T-cell (primary cell): ENCODE measurements at regions not wholly inside any gene's neighbourhood (a gene's known extent, or its start where the extent isn't known, plus 50 kb on each side); places are given as distances from the start of the nearest gene placed in this dataset.

Experiments used
- ATAC-seq, 4 experiments: fragments of 200-7000 bp in 3 of 4; fragments of 150-1000 bp in 1 of 4; cut with Tn5 transposase; replicated peaks in 1 of 4; 1 replicate in 3 of 4; 2 replicates in 1 of 4; pipeline ENCODE4 v1.10.0; 2021; ENCODE audit warnings: moderate library complexity in 3 of 4, mild to moderate bottlenecking in 2 of 4, moderate number of reproducible peaks in 1 of 4
- CTCF ChIA-PET, 2 donors: fragments of 300-600 bp; sonication (Branson Sonifier 250); formaldehyde crosslinking; loops; one replicate each; lab custom pipeline; 2022; ENCODE audit warnings: antibody characterized with exemption in 2 of 2; lab: Charles Lee
- POLR2A ChIA-PET, 2 donors: fragments of 300-600 bp; sonication (Branson Sonifier 250); formaldehyde crosslinking; loops; one replicate each; lab custom pipeline; 2022; ENCODE audit warnings: antibody characterized with exemption in 2 of 2; lab: Charles Lee
- DNase-seq, 35 experiments: peaks; one replicate each; pipeline versions ENCODE4 v3.0.0 to v3.0.0-alpha.2; 2013 to 2023
- H3K27ac ChIP-seq: one replicate; pipeline ENCODE4 v1.5.1; 2013; ENCODE audit warnings: low read length
- H3K27me3 ChIP-seq, 2 experiments: replicated peaks in 1 of 2; 1 replicate in 1 of 2; 2 replicates in 1 of 2; pipeline versions ENCODE4 v1.6.1 to v1.7.0; 2013; ENCODE audit warnings: low read length in 1 of 2, mixed read lengths in 1 of 2; ENCODE audit not compliant: control insufficient read depth in 2 of 2, insufficient read depth in 2 of 2; ENCODE audit errors: extremely low read depth in 1 of 2
- H3K36me3 ChIP-seq, 2 donors: 1 replicate in 1 of 2; 2 replicates in 1 of 2; pipeline versions ENCODE4 v1.6.1 to v1.7.0; 2013; ENCODE audit warnings: low read length in 1 of 2; ENCODE audit not compliant: control insufficient read depth in 2 of 2, insufficient read depth in 1 of 2; ENCODE audit errors: extremely low read depth in 1 of 2
- H3K4me1 ChIP-seq, 2 experiments: 1 replicate in 1 of 2; 2 replicates in 1 of 2; pipeline versions ENCODE4 v1.6.1 to v1.7.0; 2013; ENCODE audit warnings: low read length in 2 of 2, mixed read lengths in 1 of 2; ENCODE audit not compliant: insufficient read depth in 2 of 2, control insufficient read depth in 1 of 2; ENCODE audit errors: extremely low read depth in 1 of 2
- H3K4me3 ChIP-seq, 2 donors: 1 replicate in 1 of 2; 2 replicates in 1 of 2; pipeline versions ENCODE4 v1.5.1 to v1.7.0; 2013; ENCODE audit warnings: mild to moderate bottlenecking in 2 of 2, low read length in 1 of 2, moderate library complexity in 1 of 2; ENCODE audit not compliant: control insufficient read depth in 1 of 2; ENCODE audit errors: extremely low read depth in 1 of 2
- H3K9me3 ChIP-seq: 2 replicates; pipeline ENCODE4 v1.7.0; 2013
- H3K27ac Mint-ChIP-seq, 2 donors: one replicate each; pipeline ENCODE4 v1.8.0; 2020 to 2021; ENCODE audit warnings: mild to moderate bottlenecking in 2 of 2, mixed read lengths in 2 of 2
- H3K27me3 Mint-ChIP-seq, 2 donors: one replicate each; pipeline ENCODE4 v1.8.0; 2021 to 2022; ENCODE audit warnings: mixed read lengths in 2 of 2
- H3K36me3 Mint-ChIP-seq: one replicate; pipeline ENCODE4 v1.8.0; 2021; ENCODE audit warnings: mixed read lengths
- H3K4me1 Mint-ChIP-seq, 3 donors: one replicate each; pipeline ENCODE4 v1.8.0; 2020 to 2022; ENCODE audit warnings: mixed read lengths in 3 of 3, mild to moderate bottlenecking in 1 of 3
- H3K4me3 Mint-ChIP-seq, 3 donors: one replicate each; pipeline ENCODE4 v1.8.0; 2020 to 2022; ENCODE audit warnings: mild to moderate bottlenecking in 3 of 3, mixed read lengths in 3 of 3, moderate library complexity in 3 of 3
- H3K9me3 Mint-ChIP-seq, 3 donors: one replicate each; pipeline ENCODE4 v1.8.0; 2020 to 2022; ENCODE audit warnings: mixed read lengths in 3 of 3
- WGBS: methylation state at CpG from one replicate; pipeline ENCODE4 v1.1.5; 2013; ENCODE audit warnings: missing lambda C conversion rate; ENCODE audit not compliant: insufficient coverage; 5-methylcytosine and 5-hydroxymethylcytosine counted together

GRCh38 chr12:125300249-125300648, 235.0 kb downstream of the AACS start:
- H3K9me3 Mint-ChIP-seq, result no peaks in the 10 kb centered on the region
- no peak overlapping the region for H3K27ac ChIP-seq
- H3K36me3 Mint-ChIP-seq, result no peaks in the 10 kb centered on the region
- H3K4me1 Mint-ChIP-seq, result no peaks in the 10 kb centered on the region
- no peak overlapping the region for H3K27ac Mint-ChIP-seq
- peaks cover 12 to 22% of the 10 kb centered on the region in 2 donors for H3K27me3 Mint-ChIP-seq
- ATAC-seq (no peak), DNase-seq (no peak)
- H3K4me3 Mint-ChIP-seq, result no peak overlapping the region
- CTCF ChIA-PET, result no interaction called here
- no peaks in the 10 kb centered on the region for H3K36me3 ChIP-seq
- H3K4me3 ChIP-seq, result no peak overlapping the region
- no peaks in the 10 kb centered on the region for H3K9me3 ChIP-seq
- POLR2A ChIA-PET, result no interaction called here
- WGBS, result 61% methylated on average over 3 of the region's 3 CpGs
- H3K4me1 ChIP-seq, result no peaks in the 10 kb centered on the region
- peaks cover 0 to 16% of the 10 kb centered on the region in 2 experiments for H3K27me3 ChIP-seq

GRCh38 chr12:125303337-125303736, 238.1 kb downstream of the AACS start:
- Mint-ChIP-seq H3K27ac (no peak overlapping the region), H3K27me3 (peaks cover 9 to 15% of the 10 kb centered on the region in 2 donors), H3K36me3 (no peaks in the 10 kb centered on the region), H3K9me3 (no peaks in the 10 kb centered on the region), H3K4me3 (no peak overlapping the region), H3K4me1 (no peaks in the 10 kb centered on the region)
- no peaks in the 10 kb centered on the region for H3K36me3 ChIP-seq
- H3K4me1 ChIP-seq, result no peaks in the 10 kb centered on the region
- H3K27me3 ChIP-seq, result peaks cover 0 to 3% of the 10 kb centered on the region in 2 experiments
- ATAC-seq, result no peak
- ChIA-PET CTCF (no interaction called here), POLR2A (no interaction called here)
- no peak overlapping the region for H3K4me3 ChIP-seq
- H3K27ac ChIP-seq, result no peak overlapping the region
- DNase-seq, result no peak
- no CpG with 5 or more reads among the region's 2 CpGs for WGBS
- no peaks in the 10 kb centered on the region for H3K9me3 ChIP-seq

GRCh38 chr12:125304029-125304428, 238.8 kb downstream of the AACS start:
- Histone ChIP-seq H3K4me3 (no peak overlapping the region), H3K27ac (no peak overlapping the region), H3K36me3 (no peaks in the 10 kb centered on the region), H3K27me3 (peaks cover 0 to 3% of the 10 kb centered on the region in 2 experiments), H3K4me1 (no peaks in the 10 kb centered on the region), H3K9me3 (no peaks in the 10 kb centered on the region)
- ChIA-PET POLR2A (no interaction called here), CTCF (no interaction called here)
- ATAC-seq, result no peak
- Mint-ChIP-seq H3K27me3 (peaks cover 9 to 15% of the 10 kb centered on the region in 2 donors), H3K9me3 (peaks cover 0 to 2% (median 0%) of the 10 kb centered on the region in 3 donors), H3K27ac (no peak overlapping the region), H3K4me1 (no peaks in the 10 kb centered on the region), H3K4me3 (no peak overlapping the region), H3K36me3 (no peaks in the 10 kb centered on the region)
- no peak for DNase-seq
- WGBS, result 94% methylated on average over 5 of the region's 10 CpGs

DNA sequence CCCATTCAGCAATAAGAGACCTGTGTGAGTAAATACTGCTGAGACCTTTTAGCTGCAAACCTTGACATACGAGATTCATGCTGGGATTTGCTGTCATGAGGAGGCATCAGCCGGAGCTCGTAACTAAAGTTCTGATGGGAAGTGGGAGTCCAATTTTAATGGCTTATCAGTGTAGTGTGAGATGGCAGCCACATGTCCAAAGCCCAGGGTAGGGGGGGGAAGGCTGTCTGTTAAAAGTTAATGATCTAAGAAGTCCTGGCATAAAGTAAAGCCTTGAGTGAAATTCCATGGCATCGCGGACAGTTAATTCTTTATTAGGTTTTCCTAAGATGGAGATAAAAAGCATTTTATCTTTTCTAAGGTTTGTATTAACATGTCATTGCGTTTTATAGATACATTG, 240.0 kb downstream of the AACS start:
- 84% methylated on average over 5 of the region's 6 CpGs for whole genome bisulfite sequencing
- Histone ChIP-seq H3K27ac (no peak overlapping the region), H3K27me3 (peaks cover 0 to 7% of the 10 kb centered on the region in 2 experiments), H3K9me3 (no peaks in the 10 kb centered on the region), H3K4me1 (no peaks in the 10 kb centered on the region), H3K36me3 (no peaks in the 10 kb centered on the region), H3K4me3 (no peak overlapping the region)
- ChIA-PET POLR2A (no interaction called here), CTCF (no interaction called here)
- Mint-ChIP-seq H3K27ac (no peak overlapping the region), H3K4me3 (no peak overlapping the region), H3K9me3 (peaks cover 0 to 6% (median 2%) of the 10 kb centered on the region in 3 donors), H3K36me3 (no peaks in the 10 kb centered on the region), H3K27me3 (peaks cover 2 to 15% of the 10 kb centered on the region in 2 donors), H3K4me1 (no peaks in the 10 kb centered on the region)
- DNase-seq (no peak), ATAC-seq (no peak)

- H3K27me3 ChIP-seq, result peaks cover 0 to 6% of the 10 kb centered on the region in 2 experiments
- no peaks in the 10 kb centered on the region for H3K4me1 Mint-ChIP-seq
- H3K27ac ChIP-seq, result no peak overlapping the region
- ChIA-PET POLR2A (no interaction called here), CTCF (no interaction called here)
- peaks cover 7 to 20% of the 10 kb centered on the region in 2 donors for H3K27me3 Mint-ChIP-seq
- no peak overlapping the region for H3K27ac Mint-ChIP-seq
- H3K9me3 ChIP-seq, result no peaks in the 10 kb centered on the region
- 72% methylated on average over 4 of the region's 8 CpGs for WGBS
- H3K4me3 Mint-ChIP-seq, result no peak overlapping the region
- H3K36me3 ChIP-seq, result no peaks in the 10 kb centered on the region
- peaks cover 0 to 6% (median 2%) of the 10 kb centered on the region in 3 donors for H3K9me3 Mint-ChIP-seq
- DNase-seq (no peak), ATAC-seq (no peak)
- H3K4me3 ChIP-seq, result no peak overlapping the region
- no peaks in the 10 kb centered on the region for H3K36me3 Mint-ChIP-seq
- no peaks in the 10 kb centered on the region for H3K4me1 ChIP-seq
These were observed 245.2 kb downstream of the AACS start for GRCh38 chr12:125310461-125310860.

DNA sequence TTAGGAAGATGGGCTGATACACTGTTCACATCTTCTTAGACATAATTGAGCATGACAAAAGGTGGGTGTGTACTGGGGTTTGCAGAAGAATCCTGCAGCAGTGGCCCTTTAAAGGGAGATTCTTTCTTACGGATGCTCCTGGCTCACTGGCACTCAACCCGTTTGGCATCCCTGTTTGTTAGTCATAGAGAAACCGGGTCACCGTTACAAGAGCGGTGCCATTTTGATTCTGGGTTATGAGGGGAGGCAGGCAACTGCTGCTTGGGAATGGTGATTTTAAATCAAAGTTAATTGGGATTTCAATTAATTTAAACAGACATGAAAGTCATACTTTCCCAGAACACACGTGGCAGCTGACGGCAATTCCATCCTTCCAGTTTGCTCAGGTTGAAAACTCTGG, 245.8 kb downstream of the AACS start:
- no peak for ATAC-seq
- no peak overlapping the region for H3K27ac Mint-ChIP-seq
- ChIA-PET POLR2A (no interaction called here), CTCF (no interaction called here)
- peaks cover 11 to 17% of the 10 kb centered on the region in 2 donors for H3K27me3 Mint-ChIP-seq
- WGBS, result 84% methylated on average over 6 of the region's 7 CpGs
- Histone ChIP-seq H3K4me3 (no peak overlapping the region), H3K4me1 (no peaks in the 10 kb centered on the region), H3K27me3 (peaks cover 0 to 9% of the 10 kb centered on the region in 2 experiments), H3K27ac (no peak overlapping the region), H3K9me3 (no peaks in the 10 kb centered on the region), H3K36me3 (no peaks in the 10 kb centered on the region)
- no peak overlapping the region for H3K4me3 Mint-ChIP-seq
- no peak for DNase-seq
- H3K36me3 Mint-ChIP-seq, result no peaks in the 10 kb centered on the region
- H3K4me1 Mint-ChIP-seq, result no peaks in the 10 kb centered on the region
- H3K9me3 Mint-ChIP-seq, result peaks cover 0 to 6% (median 2%) of the 10 kb centered on the region in 3 donors

DNA sequence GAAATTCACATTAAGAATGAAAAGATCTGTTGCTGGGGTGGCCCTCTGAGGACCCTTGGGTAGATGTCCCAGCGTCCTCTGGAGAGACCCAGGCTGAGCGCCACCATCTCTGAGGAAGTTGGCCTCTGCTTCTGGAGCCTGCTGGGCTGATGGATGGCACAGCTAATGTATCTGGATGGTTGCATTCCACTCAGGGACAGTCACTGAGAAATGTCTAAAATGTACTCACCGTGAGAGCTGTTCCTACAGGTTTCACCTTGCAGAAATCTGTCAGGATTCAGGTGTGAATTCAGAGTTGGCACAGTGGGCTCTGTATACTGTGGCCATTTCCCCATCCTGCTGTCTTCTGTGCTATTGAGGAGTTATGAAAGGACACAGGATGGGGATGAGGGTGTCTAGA, 247.2 kb downstream of the AACS start:
- no peak overlapping the region for H3K27ac Mint-ChIP-seq
- peaks cover 0 to 6% (median 2%) of the 10 kb centered on the region in 3 donors for H3K9me3 Mint-ChIP-seq
- no peak overlapping the region for H3K4me3 Mint-ChIP-seq
- H3K27me3 Mint-ChIP-seq, result peaks cover 10 to 13% of the 10 kb centered on the region in 2 donors
- H3K36me3 Mint-ChIP-seq, result no peaks in the 10 kb centered on the region
- Histone ChIP-seq H3K36me3 (no peaks in the 10 kb centered on the region), H3K9me3 (no peaks in the 10 kb centered on the region), H3K4me1 (no peaks in the 10 kb centered on the region), H3K4me3 (no peak overlapping the region), H3K27ac (no peak overlapping the region), H3K27me3 (peaks cover 0 to 17% of the 10 kb centered on the region in 2 experiments)
- POLR2A ChIA-PET, result no interaction called here
- CTCF ChIA-PET, result no interaction called here
- no peaks in the 10 kb centered on the region for H3K4me1 Mint-ChIP-seq
- WGBS, result 78% methylated on average over 3 of the region's 3 CpGs
- no peak for ATAC-seq
- no peak for DNase-seq
